Transverse colon (tissue), 3 donors: ENCODE measurements at regions not wholly inside any gene's neighbourhood (a gene's known extent, or its start where the extent isn't known, plus 50 kb on each side); places are given as distances from the start of the nearest gene placed in this dataset.

Source experiments
- EP300 ChIP-seq: sonication (generic); formaldehyde crosslinking; IDR thresholded peaks from one replicate; pipeline ENCODE4 v1.6.1; 2017; ENCODE audit warnings: antibody characterized with exemption, low read depth
- POLR2A ChIP-seq: fragments of 450-650 bp; IDR thresholded peaks from one replicate; pipeline ENCODE4 v1.6.1; 2016; ENCODE audit warnings: antibody characterized with exemption, mild to moderate bottlenecking, moderate library complexity
- TF ChIP-seq, protein P1 (sequence below), 5 experiments: fragments of 200-600 bp in 3 of 5; fragments of 450-650 bp in 2 of 5; sonication (generic) in 3 of 5; IDR thresholded peaks; 1 replicate in 2 of 5; 2 replicates in 3 of 5; pipeline ENCODE4 v1.5.1; 2016 to 2017; ENCODE audit warnings: antibody characterized with exemption in 5 of 5, inconsistent platforms in 3 of 5, mild to moderate bottlenecking in 2 of 5, moderate library complexity in 1 of 5

DNA sequence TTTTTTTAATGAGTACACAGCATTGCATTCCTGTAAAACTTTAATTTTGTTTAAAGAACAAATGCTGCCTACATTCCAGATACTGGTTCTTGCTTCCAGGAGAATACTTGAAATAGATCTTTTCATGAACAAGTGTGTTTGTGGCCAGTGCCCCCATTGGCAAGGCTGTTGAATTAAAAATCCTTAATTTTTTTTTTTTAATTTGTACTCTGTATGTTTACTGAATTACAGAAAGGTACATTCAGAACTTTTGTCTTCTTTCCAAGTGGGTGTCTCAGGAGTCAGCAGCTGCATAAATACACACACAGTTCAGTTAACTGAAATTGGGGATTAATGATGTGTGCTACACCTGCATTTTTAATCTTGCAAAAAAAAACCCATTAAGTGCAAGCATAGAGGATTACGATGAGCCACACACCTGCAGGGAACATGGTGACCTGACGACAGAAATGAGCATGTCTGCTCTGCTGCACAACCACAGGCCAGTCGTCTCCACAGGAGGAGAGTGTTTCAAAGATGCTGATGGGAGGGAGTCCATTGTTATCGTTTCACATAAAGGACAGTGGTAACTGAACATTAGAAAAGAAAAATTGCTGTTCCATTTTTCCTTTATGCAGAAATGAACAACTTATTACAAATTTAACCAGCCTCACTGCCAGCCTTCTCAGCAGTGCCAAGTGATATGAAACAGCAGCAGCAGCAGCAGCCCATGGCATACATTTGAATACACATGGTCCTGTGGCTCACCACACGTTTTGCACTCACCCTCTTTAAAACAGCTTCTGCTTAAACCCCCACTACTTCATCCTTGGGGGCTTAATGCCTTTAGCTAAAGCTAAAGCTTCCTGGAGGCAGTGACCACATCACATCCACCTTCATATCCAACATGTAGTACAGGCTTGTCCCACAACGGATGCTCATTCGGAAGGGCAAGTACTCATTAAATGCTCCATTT is 72.3 kb upstream of the RFC3 start:
- TF ChIP-seq, protein P1, sequence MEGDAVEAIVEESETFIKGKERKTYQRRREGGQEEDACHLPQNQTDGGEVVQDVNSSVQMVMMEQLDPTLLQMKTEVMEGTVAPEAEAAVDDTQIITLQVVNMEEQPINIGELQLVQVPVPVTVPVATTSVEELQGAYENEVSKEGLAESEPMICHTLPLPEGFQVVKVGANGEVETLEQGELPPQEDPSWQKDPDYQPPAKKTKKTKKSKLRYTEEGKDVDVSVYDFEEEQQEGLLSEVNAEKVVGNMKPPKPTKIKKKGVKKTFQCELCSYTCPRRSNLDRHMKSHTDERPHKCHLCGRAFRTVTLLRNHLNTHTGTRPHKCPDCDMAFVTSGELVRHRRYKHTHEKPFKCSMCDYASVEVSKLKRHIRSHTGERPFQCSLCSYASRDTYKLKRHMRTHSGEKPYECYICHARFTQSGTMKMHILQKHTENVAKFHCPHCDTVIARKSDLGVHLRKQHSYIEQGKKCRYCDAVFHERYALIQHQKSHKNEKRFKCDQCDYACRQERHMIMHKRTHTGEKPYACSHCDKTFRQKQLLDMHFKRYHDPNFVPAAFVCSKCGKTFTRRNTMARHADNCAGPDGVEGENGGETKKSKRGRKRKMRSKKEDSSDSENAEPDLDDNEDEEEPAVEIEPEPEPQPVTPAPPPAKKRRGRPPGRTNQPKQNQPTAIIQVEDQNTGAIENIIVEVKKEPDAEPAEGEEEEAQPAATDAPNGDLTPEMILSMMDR (IDR thresholded peaks at IDR 0.05), result no peak
- TF ChIP-seq POLR2A, result no peak
- TF ChIP-seq EP300, result no peak
